IMR-90 (cell line): ENCODE measurements at regions not wholly inside any gene's neighbourhood (a gene's known extent, or its start where the extent isn't known, plus 50 kb on each side); places are given as distances from the start of the nearest gene placed in this dataset.

ENCODE experiments used
- ATAC-seq: fragments of 200-7000 bp; cut with Tn5 transposase; 2 replicates; pipeline ENCODE4 v1.9.1; 2020; ENCODE audit warnings: low read depth, mild to moderate bottlenecking, moderate library complexity
- BruUV-seq: library from RNA; stranded (reverse); fragments of 400-500 nt; replicated peaks from 2 replicates; lab custom pipeline; 2021; lab: Mats Ljungman, UMichigan
- CTCF ChIA-PET: fragments of 300-600 bp; formaldehyde crosslinking; extraction: SDS; loops from one replicate; lab custom pipeline; 2021; ENCODE audit warnings: antibody characterized with exemption; lab: Yijun Ruan, JAX
- POLR2A ChIA-PET: fragments of 300-600 bp; sonication (Branson Sonifier 250); formaldehyde crosslinking; loops from one replicate; lab custom pipeline; 2022; ENCODE audit warnings: antibody characterized with exemption; ENCODE audit not compliant: unreplicated experiment; lab: Charles Lee
- DNase-seq: peaks from one replicate; pipeline ENCODE4 v3.0.0; 2013
- H2AFZ ChIP-seq: replicated peaks from 2 replicates; pipeline ENCODE3; 2013; ENCODE audit warnings: low read length, mild to moderate bottlenecking; ENCODE audit not compliant: poor library complexity
- H2AK5ac ChIP-seq: 2 replicates; pipeline ENCODE4 v1.6.1; 2013; ENCODE audit warnings: low read depth, low read length, inconsistent platforms
- H2AK9ac ChIP-seq: replicated peaks from 2 replicates; pipeline ENCODE3; 2013; ENCODE audit warnings: mild to moderate bottlenecking, low read depth, low read length, moderate library complexity; ENCODE audit not compliant: poor library complexity
- H2BK120ac ChIP-seq: 2 replicates; pipeline ENCODE4 v1.6.1; 2013; ENCODE audit warnings: low read depth, low read length, inconsistent platforms
- H2BK15ac ChIP-seq: 3 replicates; pipeline ENCODE4 v1.6.1; 2013; ENCODE audit warnings: low read depth, low read length, inconsistent platforms
- H2BK20ac ChIP-seq: 2 replicates; pipeline ENCODE4 v1.6.1; 2013; ENCODE audit warnings: low read depth, mild to moderate bottlenecking, inconsistent platforms, low read length, moderate library complexity
- H2BK5ac ChIP-seq: 2 replicates; pipeline ENCODE4 v1.6.1; 2013; ENCODE audit warnings: mild to moderate bottlenecking, low read depth, low read length, inconsistent platforms; ENCODE audit not compliant: poor library complexity, severe bottlenecking
- H3K14ac ChIP-seq: replicated peaks from 2 replicates; pipeline ENCODE4 v1.6.1; 2013; ENCODE audit warnings: low read depth, low read length, inconsistent platforms
- H3K18ac ChIP-seq: 2 replicates; pipeline ENCODE4 v1.6.1; 2013; ENCODE audit warnings: low read depth, low read length, control low read depth
- H3K23ac ChIP-seq: 2 replicates; pipeline ENCODE4 v1.6.1; 2013; ENCODE audit warnings: low read depth, low read length, inconsistent platforms
- H3K27ac ChIP-seq: 2 replicates; pipeline ENCODE4 v1.5.1; 2013; ENCODE audit warnings: mild to moderate bottlenecking, control low read depth, low read length; ENCODE audit not compliant: insufficient read depth
- H3K27me3 ChIP-seq: 2 replicates; pipeline ENCODE4 v1.6.1; 2013; ENCODE audit warnings: low read length; ENCODE audit not compliant: control insufficient read depth, insufficient read depth
- H3K36me3 ChIP-seq: 2 replicates; pipeline ENCODE4 v1.6.1; 2013; ENCODE audit warnings: low read length, mixed read lengths; ENCODE audit not compliant: control insufficient read depth, insufficient read depth
- H3K4ac ChIP-seq: 2 replicates; pipeline ENCODE4 v1.6.1; 2013; ENCODE audit warnings: low read depth, low read length, inconsistent platforms
- H3K4me1 ChIP-seq: 2 replicates; pipeline ENCODE4 v1.6.1; 2013; ENCODE audit warnings: low read length, mixed read lengths; ENCODE audit not compliant: control insufficient read depth, insufficient read depth
- H3K4me2 ChIP-seq: 2 replicates; pipeline ENCODE4 v1.6.1; 2013; ENCODE audit warnings: low read depth, mild to moderate bottlenecking, control low read depth, low read length, moderate library complexity
- H3K4me3 ChIP-seq: 2 replicates; pipeline ENCODE4 v1.5.1; 2013; ENCODE audit warnings: low read depth, mild to moderate bottlenecking, control low read depth, low read length, moderate library complexity; ENCODE audit not compliant: insufficient read depth
- H3K56ac ChIP-seq: 2 replicates; pipeline ENCODE4 v1.6.1; 2013; ENCODE audit warnings: low read length, inconsistent platforms; ENCODE audit not compliant: insufficient read depth; ENCODE audit errors: extremely low read depth
- H3K79me1 ChIP-seq, 2 experiments: 2 replicates each; pipeline ENCODE4 v1.6.1; 2013; ENCODE audit warnings: low read length in 2 of 2, inconsistent platforms in 1 of 2, low read depth in 1 of 2
- H3K9ac ChIP-seq: 2 replicates; pipeline ENCODE4 v1.6.1; 2013; ENCODE audit warnings: low read depth, low read length, control low read depth
- H3K9me1 ChIP-seq: 2 replicates; pipeline ENCODE4 v1.6.1; 2013; ENCODE audit warnings: low read length, inconsistent platforms; ENCODE audit not compliant: insufficient read depth
- H3K9me3 ChIP-seq: 2 replicates; pipeline ENCODE4 v1.6.1; 2013; ENCODE audit warnings: low read length; ENCODE audit not compliant: control insufficient read depth, insufficient read depth
- H4K20me1 ChIP-seq: 2 replicates; pipeline ENCODE4 v1.6.1; 2013; ENCODE audit warnings: low read length, inconsistent platforms; ENCODE audit not compliant: insufficient read depth
- H4K5ac ChIP-seq: 2 replicates; pipeline ENCODE4 v1.6.1; 2013; ENCODE audit warnings: mild to moderate bottlenecking, low read depth, low read length, control low read depth
- H4K8ac ChIP-seq, 2 experiments: 2 replicates each; pipeline ENCODE4 v1.6.1; 2013; ENCODE audit warnings: low read depth in 2 of 2, low read length in 2 of 2, control low read depth in 1 of 2, inconsistent platforms in 1 of 2
- H4K91ac ChIP-seq: 2 replicates; pipeline ENCODE4 v1.6.1; 2013; ENCODE audit warnings: low read depth, low read length, inconsistent platforms; ENCODE audit not compliant: insufficient read depth
- BHLHE40 ChIP-seq: fragments of 150-350 bp; IDR thresholded peaks from 2 replicates; pipeline ENCODE4 v1.6.1; 2016; ENCODE audit warnings: mild to moderate bottlenecking, low read depth, low read length
- CEBPB ChIP-seq: IDR thresholded peaks from 2 replicates; pipeline ENCODE4 v1.6.1; 2012; ENCODE audit warnings: low read depth, low read length, improper control_type of control experiment
- CHD1 ChIP-seq: IDR thresholded peaks from 2 replicates; pipeline ENCODE4 v1.6.1; 2012; ENCODE audit warnings: low read depth, low read length, improper control_type of control experiment
- CTCF ChIP-seq: conservative IDR thresholded peaks from 2 replicates; pipeline ENCODE4 v1.5.1; 2012; ENCODE audit warnings: mild to moderate bottlenecking, low read depth, low read length, improper control_type of control experiment
- ELK1 ChIP-seq: fragments of 150-350 bp; IDR thresholded peaks from 2 replicates; pipeline ENCODE4 v1.6.1; 2016; ENCODE audit warnings: low read depth, mild to moderate bottlenecking, low read length, moderate library complexity, borderline replicate concordance
- FOS ChIP-seq: fragments of 150-350 bp; IDR thresholded peaks from 2 replicates; pipeline ENCODE4 v1.6.1; 2016; ENCODE audit warnings: low read depth, low read length
- MAFK ChIP-seq: IDR thresholded peaks from 2 replicates; pipeline ENCODE4 v1.6.1; 2012; ENCODE audit warnings: low read depth, low read length, improper control_type of control experiment
- MAZ ChIP-seq: IDR thresholded peaks from 2 replicates; pipeline ENCODE4 v1.6.1; 2012; ENCODE audit warnings: low read depth, mild to moderate bottlenecking, low read length, improper control_type of control experiment, moderate library complexity, borderline replicate concordance
- MXI1 ChIP-seq: IDR thresholded peaks from 2 replicates; pipeline ENCODE4 v1.6.1; 2012; ENCODE audit warnings: low read depth, mild to moderate bottlenecking, low read length, moderate library complexity, borderline replicate concordance
- NFE2L2 ChIP-seq: fragments of 150-350 bp; IDR thresholded peaks from 2 replicates; pipeline ENCODE4 v1.6.1; 2016; ENCODE audit warnings: low read depth, mild to moderate bottlenecking, low read length
- POLR2A ChIP-seq: IDR thresholded peaks from 2 replicates; pipeline ENCODE4 v1.6.1; 2012; ENCODE audit warnings: mild to moderate bottlenecking, low read depth, low read length
- RAD21 ChIP-seq: IDR thresholded peaks from 2 replicates; pipeline ENCODE4 v1.6.1; 2012; ENCODE audit warnings: low read length, improper control_type of control experiment
- RCOR1 ChIP-seq: IDR thresholded peaks from 2 replicates; pipeline ENCODE4 v1.6.1; 2012; ENCODE audit warnings: mild to moderate bottlenecking, low read length, improper control_type of control experiment; ENCODE audit not compliant: insufficient replicate concordance
- RFX5 ChIP-seq: IDR thresholded peaks from 2 replicates; pipeline ENCODE4 v1.8.0; 2012; ENCODE audit warnings: low read depth, mild to moderate bottlenecking, low read length, moderate library complexity
- SMC3 ChIP-seq: fragments of 150-350 bp; IDR thresholded peaks from 2 replicates; pipeline ENCODE4 v1.6.1; 2016; ENCODE audit warnings: low read depth, mild to moderate bottlenecking, antibody characterized with exemption, low read length, moderate library complexity
- USF2 ChIP-seq: fragments of 150-350 bp; IDR thresholded peaks from 2 replicates; pipeline ENCODE4 v1.6.1; 2017; ENCODE audit warnings: mild to moderate bottlenecking, antibody characterized with exemption, low read length, low read depth
- WGBS, 2 experiments: methylation state at CpG; one replicate each; pipeline versions ENCODE4 v1.1.5 to v1.1.7; 2013; ENCODE audit warnings: missing lambda C conversion rate in 2 of 2; ENCODE audit not compliant: insufficient read length in 1 of 2; ENCODE audit errors: extremely low coverage in 2 of 2; 5-methylcytosine and 5-hydroxymethylcytosine counted together
- dilution Hi-C: fragments of 300-500 bp; cut with HindIII; formaldehyde crosslinking; loops from one replicate; pipeline ENCODE4 v1.14.3; 2018; ENCODE audit warnings: low sequenced_read_pairs; ENCODE audit not compliant: unreplicated experiment
- in situ Hi-C: fragments of 300-500 bp; cut with MboI; formaldehyde crosslinking; loops from 3 replicates; pipeline ENCODE4 v1.14.3; 2019; ENCODE audit warnings: low sequenced_read_pairs, inconsistent platforms, mixed read lengths
- intact Hi-C: fragments of 100-400 bp; cut with micrococcal nuclease; formaldehyde crosslinking; loops from 2 replicates; pipeline ENCODE4 v1.10.0; 2022

GRCh38 chr5:74480201-74480600, 160.3 kb downstream of the ENC1 start:
- Histone ChIP-seq H2AK5ac (no peak overlapping the region), H3K4me3 (no peak overlapping the region), H2BK20ac (no peak overlapping the region), H3K4me1 (no peaks in the 10 kb centered on the region), H2BK5ac (no peak overlapping the region), H3K9me1 (no peaks in the 10 kb centered on the region), H3K27me3 (peaks cover 5% of the 10 kb centered on the region), H3K9me3 (no peaks in the 10 kb centered on the region), H3K36me3 (no peaks in the 10 kb centered on the region), H3K56ac (no peak overlapping the region), H3K23ac (no peak overlapping the region), H2BK120ac (no peak overlapping the region), H3K18ac (no peak overlapping the region), H4K8ac (no peak overlapping the region), H4K20me1 (no peaks in the 10 kb centered on the region), H3K4me2 (no peak overlapping the region), H4K91ac (no peak overlapping the region), H2BK15ac (no peak overlapping the region), H3K14ac (no peak overlapping the region), H3K9ac (no peak overlapping the region), H2AFZ (no peak overlapping the region), H3K27ac (no peak overlapping the region), H3K4ac (no peak overlapping the region), H3K79me1 (no peaks in the 10 kb centered on the region), H4K5ac (no peak overlapping the region), H2AK9ac (peak overlapping the region; percentile 75)
- POLR2A ChIA-PET, result no interaction called here
- 30% methylated on average over 3 of the region's 6 CpGs; no CpG with 5 or more reads in 1 of the 2 experiments for WGBS, 2 experiments
- ATAC-seq (no peak), DNase-seq (no peak)
- no peak for TF ChIP-seq CHD1
- TF ChIP-seq BHLHE40, result no peak
- TF ChIP-seq RFX5, result no peak
- TF ChIP-seq MXI1, result no peak
- TF ChIP-seq MAZ, result no peak
- TF ChIP-seq RAD21, result no peak
- no peak for TF ChIP-seq MAFK
- TF ChIP-seq SMC3, result no peak
- TF ChIP-seq RCOR1, result no peak
- no peak for TF ChIP-seq POLR2A
- TF ChIP-seq NFE2L2, result no peak
- TF ChIP-seq FOS, result no peak
- no peak for TF ChIP-seq CTCF
- no peak for TF ChIP-seq USF2
- TF ChIP-seq ELK1, result no peak
- no peak for TF ChIP-seq CEBPB
- dilution Hi-C loops (no loop called here), in situ Hi-C loops (no loop called here), intact Hi-C loops (no loop called here)
- BruUV-seq, result no TSS peak
- CTCF ChIA-PET, result no interaction called here
